Non-pigmented ciliary epithelial cell (primary cell): ENCODE measurements at regions not wholly inside any gene's neighbourhood (a gene's known extent, or its start where the extent isn't known, plus 50 kb on each side); places are given as distances from the start of the nearest gene placed in this dataset.
"Not testable (repeated sequence)": the region's sequence is repeated elsewhere in the genome, so short reads cannot be mapped to it uniquely, and the experiment has no call there.

Source experiments
- DNase-seq: peaks from one replicate; pipeline ENCODE4 v3.0.0-alpha.2; 2010; ENCODE audit warnings: low read depth

DNA sequence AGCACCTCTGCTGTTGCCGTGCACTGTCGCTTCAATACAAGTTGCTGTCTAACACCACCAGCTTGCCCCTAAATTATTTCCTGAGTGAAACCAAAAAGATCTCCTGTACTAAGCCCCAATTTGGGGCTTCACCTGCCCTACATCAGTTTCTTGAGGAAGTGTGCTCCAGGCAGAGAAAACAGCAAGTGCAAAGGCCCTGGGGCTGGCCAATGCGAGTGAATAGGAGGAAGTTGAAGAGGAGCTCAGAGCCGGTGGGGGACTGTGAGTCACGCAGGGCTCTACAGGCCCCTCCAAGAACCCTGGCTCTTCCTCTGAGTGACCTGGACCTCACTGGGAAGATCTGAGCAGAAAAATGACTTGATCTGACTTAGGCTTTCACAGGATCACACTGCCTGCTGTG, 117.2 kb downstream of the IPO8 start:
- no peak for DNase-seq

DNA sequence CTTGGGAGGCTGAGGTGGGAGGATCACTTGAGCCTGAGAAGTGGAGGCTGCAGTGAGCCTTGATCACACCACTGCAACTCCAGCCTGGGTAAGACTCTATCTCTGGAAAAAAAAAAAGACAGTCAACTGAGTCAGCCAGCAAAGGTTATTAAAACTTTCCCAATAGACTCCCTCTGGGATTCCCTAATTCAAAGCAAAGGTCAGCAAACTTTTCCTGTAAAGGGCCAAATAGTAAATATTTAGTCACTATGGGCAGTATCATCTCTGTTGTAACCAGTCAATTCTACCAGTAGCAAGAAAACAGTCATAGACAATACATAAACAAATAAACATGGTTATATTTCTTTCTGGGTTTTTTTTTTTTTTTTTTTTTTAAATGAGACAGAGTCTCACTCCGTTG, 122.5 kb downstream of the IPO8 start:
- no peak for DNase-seq

DNA sequence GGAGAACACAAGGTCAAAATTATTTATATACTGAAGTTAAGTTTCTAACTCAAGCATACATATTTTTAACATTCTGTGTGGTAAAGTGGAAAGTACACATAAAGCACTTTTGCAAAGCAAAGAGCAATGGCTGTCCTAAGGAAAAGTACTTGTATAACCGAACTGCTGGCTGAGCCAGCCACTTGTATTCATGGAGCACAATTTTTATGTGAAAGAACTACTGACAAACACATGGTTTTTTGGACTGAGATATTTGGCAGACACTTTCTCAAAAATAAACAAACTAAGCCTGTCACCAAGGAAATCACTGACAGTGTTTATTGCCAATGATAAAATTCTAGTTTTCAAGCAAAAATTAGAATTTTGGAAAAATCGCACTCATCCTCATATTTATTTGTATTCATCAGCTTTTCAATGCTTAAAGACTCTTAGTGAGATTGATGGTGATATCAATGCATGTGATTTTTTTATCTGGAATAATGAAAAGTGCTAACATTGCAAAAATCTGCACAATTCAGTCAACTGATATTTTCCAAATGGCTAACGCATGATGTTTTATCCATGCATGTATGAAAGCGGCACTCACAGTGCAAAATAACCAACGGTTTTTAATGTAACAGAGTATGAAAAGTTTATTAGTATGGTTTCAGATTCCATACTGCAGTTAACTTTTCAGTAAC, 125.3 kb downstream of the IPO8 start:
- DNase-seq = no peak

DNA sequence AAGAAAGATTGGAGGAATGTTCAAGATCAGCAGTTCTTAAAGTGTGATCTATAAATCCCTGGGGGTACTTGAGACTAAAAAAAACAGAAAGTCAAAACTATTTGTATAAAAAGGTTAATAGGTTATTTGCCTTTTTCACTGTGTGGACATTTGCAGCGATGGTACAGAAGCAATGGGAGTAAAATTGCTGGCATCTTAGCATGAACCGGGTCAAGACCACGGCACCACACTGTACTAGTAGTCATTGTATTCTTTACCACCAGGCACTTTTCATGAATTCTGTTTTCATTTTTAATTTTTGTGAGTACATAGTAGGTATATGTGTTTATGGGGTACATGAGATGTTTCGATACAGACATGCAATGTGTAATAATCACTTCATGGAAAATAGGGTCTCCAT, 126.2 kb downstream of the IPO8 start:
- DNase-seq = no peak

DNA sequence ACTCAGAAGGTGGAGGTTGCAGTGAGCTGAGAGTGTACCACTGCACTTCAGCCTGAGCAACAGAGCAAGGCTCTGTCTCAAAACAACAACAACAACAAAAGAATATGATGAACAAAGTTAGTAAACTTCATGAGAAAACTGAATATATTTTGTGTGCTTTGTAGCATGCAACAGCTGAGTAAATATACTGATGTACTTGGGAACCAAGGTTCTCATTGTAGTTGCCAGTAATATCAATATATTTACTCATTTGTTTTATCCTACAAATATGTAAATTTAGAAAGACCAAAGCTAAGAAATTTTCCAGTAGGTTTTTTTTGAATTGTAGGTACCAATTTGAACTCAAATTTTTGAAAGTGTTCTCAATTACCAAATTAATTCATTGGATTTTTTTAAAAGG, 127.2 kb downstream of the IPO8 start:
- no peak for DNase-seq

DNA sequence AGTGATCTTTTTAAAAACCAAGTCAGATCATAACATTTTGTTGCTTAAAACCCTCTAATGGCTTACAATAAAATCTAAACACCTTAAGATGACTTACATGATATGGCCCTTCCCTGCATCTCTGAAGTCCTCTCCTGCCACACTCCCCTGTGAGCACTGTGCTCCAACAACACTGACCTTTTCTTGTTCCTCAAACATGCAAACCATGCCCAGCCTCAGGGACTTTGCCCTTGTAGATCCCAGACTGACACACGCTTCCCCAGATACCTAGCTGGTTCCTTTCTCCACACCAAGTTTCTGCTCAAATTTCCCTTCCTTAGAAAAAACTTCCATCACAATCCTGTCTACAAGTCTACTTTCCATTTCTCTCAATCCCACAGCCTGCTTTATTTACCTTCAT, 128.6 kb downstream of the IPO8 start:
- no peak for DNase-seq

DNA sequence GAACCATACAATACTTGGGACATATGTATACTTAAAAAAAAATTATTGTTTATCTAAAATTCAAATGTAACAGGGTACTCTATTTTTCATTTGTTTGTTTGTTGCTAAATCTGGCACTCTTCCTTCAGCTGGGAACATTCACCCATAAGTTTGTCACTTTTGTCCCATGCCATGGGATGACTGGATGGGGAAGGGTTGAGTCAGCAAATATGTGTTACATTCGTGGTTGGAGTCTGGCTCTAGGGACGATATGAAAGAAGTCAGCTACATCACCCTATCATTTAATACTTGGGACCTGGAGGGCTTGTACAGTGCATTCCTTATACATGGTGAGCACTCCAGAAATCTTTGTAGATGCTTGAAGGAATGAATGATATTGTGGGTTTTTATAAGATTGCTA, 131.3 kb downstream of the IPO8 start:
- no peak for DNase-seq

DNA sequence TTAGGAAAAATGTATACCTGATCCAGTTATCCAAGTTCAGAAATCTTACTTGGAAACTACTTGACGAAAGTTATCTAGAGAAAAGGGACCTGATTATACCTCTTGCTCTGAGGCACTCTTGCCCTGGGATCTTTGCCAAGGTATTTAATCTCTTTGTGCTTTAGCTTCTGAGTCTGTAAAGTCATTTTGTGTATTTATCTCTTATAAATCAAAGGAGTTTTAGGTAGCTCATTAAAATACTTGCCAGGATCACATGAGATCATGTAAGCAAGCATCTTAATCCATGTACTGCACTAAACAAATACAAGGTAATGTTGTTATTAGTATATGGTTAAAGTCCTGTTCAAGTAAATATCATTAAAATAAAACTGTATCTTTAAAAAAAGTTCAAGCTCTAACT, 147.5 kb downstream of the IPO8 start:
- DNase-seq = no peak

DNA sequence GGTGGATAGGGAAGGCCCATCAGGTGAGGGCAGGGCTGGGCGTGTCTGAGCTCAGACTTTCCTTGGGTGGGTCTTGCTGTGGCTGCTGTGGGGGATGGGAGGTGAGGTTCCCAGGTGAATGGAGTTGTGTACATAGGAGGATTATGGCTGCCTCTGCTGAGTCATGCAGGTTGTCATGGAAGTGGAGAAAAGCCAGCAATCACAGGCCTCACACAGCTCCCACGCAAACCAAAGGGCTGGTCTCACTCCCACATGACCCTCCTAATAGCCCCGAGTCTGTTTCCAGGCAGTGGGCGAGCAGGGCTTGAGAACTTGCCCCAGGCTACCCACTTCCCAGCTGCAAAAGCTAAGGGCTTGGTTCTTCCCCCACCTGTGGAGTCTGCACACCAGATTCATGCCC, 149.5 kb downstream of the IPO8 start:
- no peak for DNase-seq

DNA sequence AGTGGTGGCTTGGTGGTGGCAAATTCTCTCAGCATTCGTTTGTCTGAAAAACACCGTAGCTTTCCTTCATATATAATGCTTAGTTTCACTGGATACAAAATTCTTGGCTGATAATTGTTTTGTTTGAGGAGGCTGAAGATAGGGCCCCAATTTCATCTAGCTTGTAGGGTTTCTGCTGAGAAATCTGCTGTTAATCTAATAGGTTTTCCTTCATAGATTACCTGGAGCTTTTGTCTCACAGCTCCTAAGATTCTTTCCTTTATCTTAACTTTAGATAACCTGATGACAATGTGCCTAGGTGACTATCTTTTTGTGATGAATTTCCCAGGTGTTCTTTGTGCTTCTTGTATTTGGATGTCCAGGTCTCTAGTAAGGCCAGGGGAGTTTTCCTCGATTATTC, 151.0 kb downstream of the IPO8 start:
- not testable (repeated sequence) for DNase-seq

DNA sequence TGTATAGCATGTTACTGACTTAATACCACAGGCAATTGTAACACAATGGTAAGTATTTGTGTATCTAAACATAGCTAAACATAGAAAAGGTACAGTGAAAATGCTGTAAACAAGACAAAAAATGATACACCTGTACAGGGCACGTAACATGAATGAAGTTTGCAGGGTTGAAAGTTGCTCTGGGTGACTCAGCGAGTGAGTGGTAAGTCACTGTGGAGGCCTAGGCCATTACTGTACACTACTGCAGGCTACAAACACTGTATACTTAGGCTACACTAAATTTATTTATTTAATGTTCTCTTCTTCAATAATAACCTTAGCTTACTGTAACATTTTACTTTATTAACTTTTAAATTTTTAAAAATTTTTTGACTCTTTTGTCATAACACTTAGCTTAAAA, 158.4 kb downstream of the IPO8 start:
- no peak for DNase-seq

DNA sequence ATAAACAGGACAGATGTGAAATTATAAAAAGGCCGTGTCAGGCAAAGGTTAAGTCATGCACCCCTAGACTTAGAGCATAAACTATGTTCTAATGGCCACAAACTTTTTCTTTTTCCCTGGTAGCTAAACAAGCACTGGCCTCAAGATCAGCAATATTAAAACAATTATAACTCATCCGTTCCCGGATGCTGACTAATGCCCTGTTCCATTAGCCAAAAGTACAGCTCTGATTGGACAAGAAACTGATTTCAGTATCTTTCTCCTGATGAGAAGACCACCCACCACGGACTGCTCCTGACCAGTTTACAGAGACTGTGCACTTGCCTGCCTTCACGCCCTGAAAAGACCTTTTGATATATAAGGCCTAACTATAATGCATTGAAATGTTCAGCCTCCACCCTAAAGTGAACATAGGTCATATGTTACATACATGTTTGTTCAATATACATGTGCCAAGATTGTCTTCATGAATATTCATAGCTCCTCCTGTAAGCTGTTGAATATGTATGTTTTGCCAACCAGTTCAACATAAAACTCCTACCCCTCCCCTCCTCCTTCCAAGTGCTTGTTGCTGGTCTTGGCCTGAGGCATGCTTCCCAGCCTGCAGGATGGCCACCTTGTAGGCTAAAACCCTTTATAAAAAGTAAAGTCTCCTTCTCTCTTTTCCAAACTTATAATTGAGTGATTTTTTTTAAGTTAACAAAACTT, 162.0 kb downstream of the IPO8 start:
- no peak for DNase-seq

DNA sequence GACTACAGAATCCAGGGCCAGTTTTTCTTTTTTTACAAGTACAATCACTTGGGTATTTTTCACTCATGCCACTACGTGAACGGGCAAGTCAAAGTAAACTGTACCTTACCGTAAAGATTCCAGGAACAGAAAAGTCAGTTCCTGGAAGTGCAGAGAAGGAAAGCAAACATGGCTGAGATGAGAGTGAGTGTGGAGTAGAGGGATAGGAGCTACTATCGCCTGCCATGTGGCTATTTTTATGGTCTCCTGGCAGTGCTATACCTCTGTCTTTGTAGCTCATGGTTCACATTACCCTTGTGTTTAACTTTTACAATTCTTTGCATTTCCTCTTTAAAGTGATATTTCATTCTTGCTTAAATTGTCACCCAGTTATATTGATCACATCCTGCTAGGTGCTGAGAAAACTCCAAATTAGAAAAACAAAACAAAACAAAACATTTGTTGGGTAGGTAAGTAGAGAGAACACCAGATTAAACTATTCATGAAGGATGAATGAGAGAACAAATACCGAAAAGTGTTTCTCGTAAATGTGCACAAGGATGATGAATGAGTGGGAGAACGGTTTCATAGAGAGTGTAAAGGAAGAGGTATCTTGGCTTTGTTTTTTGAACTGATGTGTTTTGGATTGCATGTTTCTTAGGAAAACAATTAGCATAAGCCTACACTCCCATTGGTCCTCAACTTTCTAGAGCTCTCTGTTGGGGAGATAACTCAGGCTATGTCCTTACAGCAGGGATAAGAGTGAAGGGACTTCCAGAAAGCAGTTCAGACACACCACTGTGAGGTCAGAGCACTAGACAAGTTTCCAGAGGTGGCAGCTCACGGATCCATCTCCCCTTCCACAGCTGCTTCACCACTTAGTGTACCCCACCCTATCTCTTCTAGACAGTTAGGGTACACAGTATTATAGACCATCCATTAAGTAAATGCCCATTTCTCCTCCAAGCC, 163.7 kb downstream of the IPO8 start:
- DNase-seq = no peak

DNA sequence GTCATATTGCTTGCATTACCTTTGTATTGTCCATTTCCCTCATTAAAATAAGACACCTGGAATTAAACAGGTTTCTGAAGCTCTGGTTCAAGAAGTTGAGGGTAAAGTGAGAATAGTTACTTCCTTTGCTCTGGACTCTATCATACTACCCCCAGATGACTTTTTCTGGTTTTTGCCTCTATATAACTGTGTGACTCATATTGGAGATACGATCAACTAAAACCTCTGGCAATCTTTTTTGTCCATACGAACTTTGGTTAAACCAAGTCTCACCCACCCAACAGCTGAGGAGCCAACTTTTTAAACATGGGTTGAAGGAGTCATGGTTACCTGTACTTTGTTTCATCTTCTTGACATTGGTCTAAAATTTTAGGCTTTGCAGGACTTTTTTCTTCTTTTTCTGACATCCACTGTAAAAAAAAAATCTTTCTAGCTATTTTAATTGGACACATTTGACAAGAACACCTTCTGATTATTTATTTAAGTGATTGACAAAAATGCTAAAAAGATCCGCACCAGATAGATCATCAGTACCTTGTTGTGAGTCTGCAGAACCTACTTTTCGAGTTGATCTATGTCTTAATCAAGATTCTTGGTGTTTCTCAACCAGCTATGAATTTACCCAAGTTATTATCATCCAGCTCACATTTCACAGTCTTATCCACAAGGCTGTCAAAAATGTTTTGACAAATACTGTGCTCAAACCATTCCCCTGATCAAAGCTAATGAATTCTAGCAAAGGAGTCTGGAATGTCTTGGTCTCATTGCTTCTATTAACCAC, 166.0 kb downstream of the IPO8 start:
- DNase-seq = no peak

DNA sequence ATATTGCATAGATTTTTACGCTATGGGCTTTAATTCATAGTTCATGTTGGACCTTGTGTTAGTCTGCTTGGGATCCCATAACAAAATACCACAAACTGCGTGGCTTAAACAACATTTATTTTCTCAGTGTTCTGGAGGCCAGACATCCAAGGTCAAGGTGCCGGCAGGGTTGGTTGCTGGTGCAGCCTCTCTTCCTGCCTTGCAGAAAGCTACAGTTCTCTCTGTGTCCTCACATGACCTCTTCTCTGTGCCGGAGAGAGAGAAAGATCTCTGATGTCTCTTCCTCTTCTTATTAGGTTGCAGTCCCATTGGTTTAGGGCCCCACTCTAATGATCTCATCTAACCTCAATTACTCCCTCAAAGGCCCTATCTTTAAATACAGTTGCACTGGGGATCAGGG, 170.5 kb downstream of the IPO8 start:
- DNase-seq = no peak

DNA sequence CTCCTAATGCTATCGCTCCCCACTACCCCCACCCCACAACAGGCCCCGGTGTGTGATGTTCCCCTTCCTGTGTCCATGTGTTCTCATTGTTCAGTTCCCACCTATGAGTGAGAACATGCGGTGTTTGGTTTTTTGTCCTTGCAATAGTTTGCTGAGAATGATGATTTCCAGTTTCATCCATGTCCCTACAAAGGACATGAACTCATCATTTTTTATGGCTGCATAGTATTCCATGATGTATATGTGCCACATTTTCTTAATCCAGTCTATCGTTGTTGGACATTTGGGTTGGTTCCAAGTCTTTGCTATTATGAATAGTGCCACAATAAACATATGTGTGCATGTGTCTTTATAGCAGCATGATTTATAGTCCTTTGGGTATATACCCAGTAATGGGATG, 175.4 kb downstream of the IPO8 start:
- DNase-seq = not testable (repeated sequence)

DNA sequence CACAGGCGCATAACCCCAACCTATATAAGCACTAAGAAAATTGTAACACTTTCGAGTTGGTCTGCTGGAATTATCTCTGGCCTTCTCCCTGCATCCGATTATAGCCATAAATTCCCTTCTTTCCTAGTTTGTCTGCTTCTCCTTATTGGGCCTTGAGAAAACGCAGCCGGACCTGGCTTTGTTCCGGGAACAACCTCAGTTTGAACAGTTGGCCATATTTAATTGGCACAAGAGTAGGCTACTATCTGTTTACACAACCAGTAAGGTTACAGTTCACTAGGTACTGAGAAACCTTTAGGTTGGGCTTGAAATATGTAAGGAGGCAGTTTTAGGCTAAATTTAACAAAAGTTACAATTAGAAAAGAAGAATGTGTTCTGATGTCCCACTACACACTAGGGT, 176.1 kb downstream of the IPO8 start:
- DNase-seq = no peak

DNA sequence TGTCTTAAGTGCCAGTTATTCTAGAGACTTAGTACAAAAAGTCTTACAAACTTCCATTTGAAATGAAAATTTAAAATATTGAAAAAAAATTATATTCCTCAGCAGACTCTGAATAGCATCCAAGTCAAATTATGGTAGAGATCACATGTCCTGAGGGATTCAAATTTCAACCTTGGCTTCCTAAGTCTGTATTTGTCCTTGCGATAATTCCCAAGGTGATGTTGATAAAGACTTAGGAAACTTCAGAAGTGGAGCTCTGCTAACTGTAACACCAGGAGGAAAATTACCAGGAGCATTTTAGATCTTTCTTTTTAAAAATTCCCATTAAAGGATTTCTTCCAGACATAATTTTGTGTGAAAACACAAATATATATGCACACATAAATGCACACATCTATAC, 178.3 kb downstream of the IPO8 start:
- no peak for DNase-seq

DNA sequence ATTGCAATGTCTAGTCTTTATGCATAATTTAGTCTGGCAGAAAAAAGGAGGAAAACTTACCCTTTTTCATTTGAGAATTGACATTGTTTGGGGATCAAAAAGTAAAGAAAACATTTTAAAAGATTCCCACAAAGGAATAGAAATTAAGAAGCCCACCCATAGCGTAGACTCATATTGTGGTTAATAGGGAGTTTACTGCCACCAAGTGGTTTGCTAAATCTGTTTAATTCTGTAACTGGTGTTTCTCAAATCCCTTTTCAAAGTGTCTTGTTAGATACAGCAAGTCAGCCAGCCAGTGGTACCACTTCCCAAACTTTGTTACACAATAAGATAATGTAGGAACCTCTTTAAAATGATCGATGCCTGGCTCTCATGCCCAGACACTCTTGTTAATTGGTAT, 180.3 kb downstream of the IPO8 start:
- no peak for DNase-seq

DNA sequence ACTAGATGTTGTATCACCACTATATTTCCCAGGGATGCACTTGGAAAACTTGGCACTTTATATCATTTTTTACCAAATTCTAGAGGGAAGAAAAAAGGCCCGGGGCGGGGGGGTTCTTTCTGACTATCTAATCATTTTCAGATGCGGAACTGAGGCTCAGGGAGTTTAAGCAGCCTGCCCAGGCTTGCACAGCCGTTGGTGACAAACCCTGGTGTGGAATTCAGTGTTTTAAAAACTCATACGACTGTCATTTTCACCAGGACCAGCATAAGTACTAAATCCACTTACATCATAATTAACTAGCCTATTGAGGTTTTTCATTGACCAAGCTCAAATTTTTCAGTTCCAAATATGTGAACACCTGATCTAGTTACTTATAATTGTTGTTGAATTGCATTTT, 181.0 kb downstream of the IPO8 start:
- no peak for DNase-seq

DNA sequence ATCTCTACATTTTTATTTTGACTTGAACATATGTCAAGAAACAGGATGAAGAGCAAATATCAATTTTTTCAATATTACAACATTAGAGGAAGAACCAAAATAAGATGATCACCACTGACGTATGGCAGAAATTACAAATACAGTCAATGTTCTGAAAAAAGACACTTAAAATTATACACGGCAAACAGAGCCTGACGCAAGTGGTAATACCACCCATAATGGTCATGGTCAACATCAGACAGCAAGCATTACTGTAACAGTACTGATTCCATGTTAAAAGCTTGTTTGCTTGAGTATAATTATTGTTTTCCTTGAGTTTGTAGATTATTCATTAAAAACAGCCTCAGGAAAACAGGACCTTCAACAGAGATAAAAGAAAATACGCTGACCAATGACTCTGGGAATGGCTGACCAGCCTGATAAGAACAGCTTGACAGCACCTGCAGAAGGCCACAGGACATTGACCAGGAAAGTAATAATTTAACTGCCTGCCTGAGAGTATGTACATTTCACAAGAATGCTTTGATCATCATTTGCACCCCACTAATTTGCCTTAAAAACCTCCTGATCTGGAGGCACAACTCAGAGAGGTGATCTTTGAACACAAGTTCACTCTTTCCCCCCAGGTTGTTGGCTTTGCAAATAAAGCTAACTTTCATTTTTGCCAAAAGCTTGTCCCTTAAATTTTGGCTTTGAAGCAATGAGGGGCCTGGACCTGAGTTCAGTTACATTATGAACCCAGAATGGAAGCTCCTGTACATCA, 187.3 kb downstream of the IPO8 start:
- DNase-seq = no peak
